ENCODE measurements at regions not wholly inside any gene's neighbourhood (a gene's known extent, or its start where the extent isn't known, plus 50 kb on each side); places are given as distances from the start of the nearest gene placed in this dataset.

DNA sequence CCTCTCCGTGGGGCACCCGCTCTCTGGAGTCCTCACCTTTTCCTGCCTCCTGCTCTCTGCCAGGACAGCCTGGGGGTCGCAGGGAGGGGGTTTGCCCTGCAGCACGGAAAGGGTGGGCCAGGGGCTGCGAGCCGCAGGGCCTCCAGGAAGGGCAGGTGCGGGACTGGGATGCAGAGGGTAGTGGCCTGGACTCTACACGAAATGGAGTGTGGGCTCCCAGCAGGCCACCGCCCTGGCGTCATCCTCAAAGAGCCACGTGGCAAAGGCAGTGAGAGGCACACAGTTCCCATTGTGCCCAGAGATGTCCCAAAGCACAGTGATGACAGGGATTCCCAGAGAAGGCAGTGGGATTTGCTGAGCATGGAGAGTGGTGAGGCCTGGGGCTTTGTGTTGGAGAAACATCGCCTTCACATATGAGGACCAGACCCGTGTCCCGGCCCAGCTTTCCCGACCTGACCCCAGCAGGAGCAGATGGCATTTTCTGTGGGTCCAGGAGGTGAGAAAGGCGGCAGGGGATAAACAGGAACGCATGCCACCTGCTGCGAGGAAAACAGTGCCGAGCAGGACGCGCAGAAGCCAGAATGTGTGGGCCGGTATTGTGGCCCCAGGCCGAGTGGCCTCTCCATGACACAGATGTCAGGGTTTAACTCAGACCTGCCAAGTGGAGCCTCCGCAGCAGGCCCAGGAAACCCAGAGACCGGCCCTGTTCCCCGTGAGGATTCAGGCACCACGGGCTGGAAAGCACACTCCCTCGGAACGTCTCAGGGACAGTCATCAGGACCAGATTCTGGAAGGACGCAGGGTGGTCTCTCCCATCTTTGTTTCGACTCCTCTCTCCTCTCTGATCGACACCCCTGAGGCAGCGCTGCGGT is 855.5 kb upstream of the SALL3 start:
- TF ChIP-seq, protein P1, sequence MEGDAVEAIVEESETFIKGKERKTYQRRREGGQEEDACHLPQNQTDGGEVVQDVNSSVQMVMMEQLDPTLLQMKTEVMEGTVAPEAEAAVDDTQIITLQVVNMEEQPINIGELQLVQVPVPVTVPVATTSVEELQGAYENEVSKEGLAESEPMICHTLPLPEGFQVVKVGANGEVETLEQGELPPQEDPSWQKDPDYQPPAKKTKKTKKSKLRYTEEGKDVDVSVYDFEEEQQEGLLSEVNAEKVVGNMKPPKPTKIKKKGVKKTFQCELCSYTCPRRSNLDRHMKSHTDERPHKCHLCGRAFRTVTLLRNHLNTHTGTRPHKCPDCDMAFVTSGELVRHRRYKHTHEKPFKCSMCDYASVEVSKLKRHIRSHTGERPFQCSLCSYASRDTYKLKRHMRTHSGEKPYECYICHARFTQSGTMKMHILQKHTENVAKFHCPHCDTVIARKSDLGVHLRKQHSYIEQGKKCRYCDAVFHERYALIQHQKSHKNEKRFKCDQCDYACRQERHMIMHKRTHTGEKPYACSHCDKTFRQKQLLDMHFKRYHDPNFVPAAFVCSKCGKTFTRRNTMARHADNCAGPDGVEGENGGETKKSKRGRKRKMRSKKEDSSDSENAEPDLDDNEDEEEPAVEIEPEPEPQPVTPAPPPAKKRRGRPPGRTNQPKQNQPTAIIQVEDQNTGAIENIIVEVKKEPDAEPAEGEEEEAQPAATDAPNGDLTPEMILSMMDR (IDR thresholded peaks at IDR 0.05; ENCODE audit: insufficient read depth, low read length, poor library complexity, severe bottlenecking) = no peak
- Histone ChIP-seq H3K36me3 (ENCODE audit: control insufficient read depth, insufficient read depth, low read length) (no peaks in the 10 kb centered on the region), H3K4me3 (ENCODE audit: low read depth, low read length) (no peak overlapping the region), H3K27me3 (ENCODE audit: control insufficient read depth, insufficient read depth, low read length) (no peaks in the 10 kb centered on the region)
- DNase-seq (ENCODE audit: low read depth) = no peak

DNA sequence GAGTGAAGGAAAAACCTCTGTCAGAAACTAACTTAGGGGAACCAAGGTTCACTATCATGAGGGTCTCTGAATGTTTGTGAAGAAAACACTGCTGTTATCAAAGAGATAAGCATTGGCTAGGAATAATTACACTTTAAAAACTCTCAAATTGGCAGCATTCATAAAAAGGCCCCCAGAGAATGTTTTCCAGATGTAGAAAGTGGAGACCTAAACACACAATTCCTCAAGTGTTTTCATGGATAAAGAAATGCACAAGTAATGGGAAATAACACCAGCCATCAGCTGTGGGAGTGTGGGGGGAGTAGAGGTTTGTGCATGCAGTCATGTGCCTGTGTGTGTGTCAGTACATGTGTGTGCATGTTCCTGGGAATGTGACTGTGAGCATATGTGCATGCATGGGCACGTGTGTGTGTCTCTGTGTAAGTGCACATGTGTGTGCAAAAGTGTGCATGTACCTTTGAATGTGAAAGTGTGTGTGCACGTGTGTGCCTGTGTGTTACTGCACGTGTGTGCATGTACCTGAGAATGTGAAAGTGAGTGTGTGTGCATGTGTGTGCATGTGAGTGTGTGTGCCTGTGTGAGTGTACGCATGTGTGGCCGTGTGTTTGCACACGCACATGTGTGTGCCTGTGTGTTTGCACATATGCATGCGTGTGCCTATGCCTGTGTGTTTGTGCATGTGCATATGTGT is 854.3 kb upstream of the SALL3 start:
- Histone ChIP-seq H3K4me3 (ENCODE audit: low read depth, low read length) (no peak overlapping the region), H3K36me3 (ENCODE audit: control insufficient read depth, insufficient read depth, low read length) (no peaks in the 10 kb centered on the region), H3K27me3 (ENCODE audit: control insufficient read depth, insufficient read depth, low read length) (no peaks in the 10 kb centered on the region)
- TF ChIP-seq, protein P1 (IDR thresholded peaks at IDR 0.05; ENCODE audit: insufficient read depth, low read length, poor library complexity, severe bottlenecking) = no peak
- DNase-seq (ENCODE audit: low read depth) = no peak

DNA sequence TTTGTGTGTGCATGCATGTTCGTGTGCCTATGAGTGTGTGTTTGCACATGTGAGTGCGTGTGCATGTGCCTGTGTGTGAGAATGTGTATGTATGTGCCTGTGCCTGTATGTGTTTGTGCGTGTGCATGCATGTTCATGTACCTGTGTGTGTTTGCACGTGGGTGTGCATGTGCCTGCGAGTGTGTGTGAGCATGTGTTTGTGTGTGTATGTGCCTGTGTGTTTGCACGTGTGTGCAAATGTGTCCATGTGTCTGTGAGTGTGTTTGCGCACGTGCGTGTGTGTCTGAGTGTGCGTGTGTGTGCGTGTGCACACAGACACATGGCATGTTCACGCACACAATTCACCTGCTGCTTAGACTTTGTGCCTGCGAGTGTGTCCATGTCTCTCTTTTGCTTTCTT is 853.5 kb upstream of the SALL3 start:
- DNase-seq (ENCODE audit: low read depth) = no peak
- TF ChIP-seq, protein P1 (IDR thresholded peaks at IDR 0.05; ENCODE audit: insufficient read depth, low read length, poor library complexity, severe bottlenecking) = no peak
- Histone ChIP-seq H3K27me3 (ENCODE audit: control insufficient read depth, insufficient read depth, low read length) (no peaks in the 10 kb centered on the region), H3K4me3 (ENCODE audit: low read depth, low read length) (no peak overlapping the region), H3K36me3 (ENCODE audit: control insufficient read depth, insufficient read depth, low read length) (no peaks in the 10 kb centered on the region)

DNA sequence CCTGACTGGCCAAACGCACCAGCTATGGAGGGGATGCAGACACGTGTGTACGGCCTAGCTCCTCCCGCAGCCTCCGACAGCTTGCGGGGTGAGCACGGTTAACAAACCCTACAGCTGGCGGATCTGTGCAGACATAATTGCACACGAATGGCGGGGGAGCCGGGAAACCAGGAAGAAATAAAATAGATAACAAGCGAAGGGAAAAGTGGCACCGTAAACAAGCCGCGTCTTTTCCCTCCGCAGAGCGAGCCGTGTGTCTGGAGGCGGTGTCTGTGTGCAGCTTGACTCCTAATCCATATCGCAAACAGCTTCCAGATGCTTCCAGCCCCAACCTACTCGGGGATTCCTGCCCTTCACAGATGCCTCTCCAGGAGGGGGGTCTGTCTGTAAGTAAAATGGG is 853.1 kb upstream of the SALL3 start:
- Histone ChIP-seq H3K36me3 (ENCODE audit: control insufficient read depth, insufficient read depth, low read length) (no peaks in the 10 kb centered on the region), H3K27me3 (ENCODE audit: control insufficient read depth, insufficient read depth, low read length) (no peaks in the 10 kb centered on the region), H3K4me3 (ENCODE audit: low read depth, low read length) (no peak overlapping the region)
- TF ChIP-seq, protein P1 (IDR thresholded peaks at IDR 0.05; ENCODE audit: insufficient read depth, low read length, poor library complexity, severe bottlenecking) = no peak
- DNase-seq (ENCODE audit: low read depth) = no peak

DNA sequence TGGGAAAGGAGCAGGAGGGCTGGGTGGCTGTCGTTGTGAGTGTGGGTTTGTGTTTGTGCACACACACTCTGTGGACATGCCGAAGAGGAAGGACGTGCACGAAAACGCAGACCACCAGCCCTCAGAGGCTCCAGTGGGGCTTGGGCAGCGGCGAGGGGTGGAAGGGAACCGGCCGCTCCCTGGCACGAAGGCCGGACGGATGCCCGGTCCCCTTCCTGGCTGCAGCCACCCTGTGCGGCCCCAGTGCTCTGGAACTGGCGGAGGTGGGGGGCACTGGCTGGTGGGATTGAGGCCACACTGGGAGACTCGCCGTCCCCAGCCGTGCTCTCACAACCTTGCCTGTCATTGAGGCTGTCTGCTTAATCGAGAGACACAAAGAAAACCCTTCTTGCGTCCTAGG is 852.6 kb upstream of the SALL3 start:
- DNase-seq (ENCODE audit: low read depth) = no peak
- Histone ChIP-seq H3K36me3 (ENCODE audit: control insufficient read depth, insufficient read depth, low read length) (no peaks in the 10 kb centered on the region), H3K4me3 (ENCODE audit: low read depth, low read length) (no peak overlapping the region), H3K27me3 (ENCODE audit: control insufficient read depth, insufficient read depth, low read length) (no peaks in the 10 kb centered on the region)
- TF ChIP-seq, protein P1 (IDR thresholded peaks at IDR 0.05; ENCODE audit: insufficient read depth, low read length, poor library complexity, severe bottlenecking) = no peak
